Naive thymus-derived CD8-positive, alpha-beta T cell (primary cell): ENCODE measurements at regions not wholly inside any gene's neighbourhood (a gene's known extent, or its start where the extent isn't known, plus 50 kb on each side); places are given as distances from the start of the nearest gene placed in this dataset.
"Not testable (repeated sequence)": the region's sequence is repeated elsewhere in the genome, so short reads cannot be mapped to it uniquely, and the experiment has no call there.

Source experiments
- ATAC-seq, 2 donors: fragments of 150-1000 bp; cut with Tn5 transposase in 1 of 2; sonication (Bioruptor Pico), chemical (Tn5 transposase) in 1 of 2; 1 replicate in 1 of 2; 2 replicates in 1 of 2; pipeline ENCODE4 v1.10.0; 2021; ENCODE audit warnings: mild to moderate bottlenecking in 2 of 2, moderate library complexity in 2 of 2
- POLR2A ChIA-PET: fragments of 350-600 bp; sonication (Branson Sonifier 250); formaldehyde crosslinking; loops from one replicate; lab custom pipeline; 2021; ENCODE audit warnings: antibody characterized with exemption; lab: Charles Lee
- DNase-seq, 10 donors: peaks; one replicate each; pipeline versions ENCODE4 v3.0.0 to v3.0.0-alpha.2; 2020 to 2022
- H3K27ac Mint-ChIP-seq, 10 donors: one replicate each; pipeline ENCODE4 v1.8.0; 2020 to 2022; ENCODE audit warnings: mild to moderate bottlenecking in 10 of 10, mixed read lengths in 10 of 10, moderate library complexity in 4 of 10, inconsistent platforms in 1 of 10
- H3K27me3 Mint-ChIP-seq, 5 donors: one replicate each; pipeline ENCODE4 v1.8.0; 2021 to 2022; ENCODE audit warnings: mixed read lengths in 5 of 5
- H3K36me3 Mint-ChIP-seq, 3 donors: one replicate each; pipeline ENCODE4 v1.8.0; 2020 to 2022; ENCODE audit warnings: mixed read lengths in 3 of 3, mild to moderate bottlenecking in 2 of 3, inconsistent platforms in 1 of 3
- H3K4me1 Mint-ChIP-seq, 4 donors: one replicate each; pipeline ENCODE4 v1.8.0; 2021 to 2022; ENCODE audit warnings: mixed read lengths in 4 of 4
- H3K4me3 Mint-ChIP-seq, 10 donors: one replicate each; pipeline ENCODE4 v1.8.0; 2020 to 2022; ENCODE audit warnings: mild to moderate bottlenecking in 10 of 10, mixed read lengths in 10 of 10, moderate library complexity in 6 of 10, inconsistent platforms in 1 of 10
- H3K9me3 Mint-ChIP-seq, 9 donors: one replicate each; pipeline ENCODE4 v1.8.0; 2020 to 2022; ENCODE audit warnings: mixed read lengths in 9 of 9, mild to moderate bottlenecking in 3 of 9, inconsistent platforms in 1 of 9, moderate library complexity in 1 of 9

- peaks cover 0 to 7% (median 0%) of the 10 kb centered on the region in 9 donors for H3K9me3 Mint-ChIP-seq
- H3K4me1 Mint-ChIP-seq: no peaks in the 10 kb centered on the region
- POLR2A ChIA-PET: no interaction called here
- no peaks in the 10 kb centered on the region for H3K36me3 Mint-ChIP-seq
- DNase-seq: no peak
- ATAC-seq: no peak
- H3K4me3 Mint-ChIP-seq: no peak overlapping the region
- no peak overlapping the region for H3K27ac Mint-ChIP-seq
- H3K27me3 Mint-ChIP-seq: no peaks in the 10 kb centered on the region
Measured at GRCh38 chr5:121029536-121030245, 565.6 kb downstream of the PRR16 start.

- Mint-ChIP-seq H3K4me3 (no peak overlapping the region), H3K4me1 (no peaks in the 10 kb centered on the region), H3K36me3 (no peaks in the 10 kb centered on the region), H3K27me3 (no peaks in the 10 kb centered on the region), H3K27ac (no peak overlapping the region), H3K9me3 (peaks cover 0 to 5% (median 0%) of the 10 kb centered on the region in 9 donors)
- ATAC-seq (no peak), DNase-seq (no peak)
- POLR2A ChIA-PET: no interaction called here
Measured at GRCh38 chr5:121031491-121031890, 567.4 kb downstream of the PRR16 start.

GRCh38 chr5:121033334-121033733 lies 569.2 kb downstream of the PRR16 start:
- POLR2A ChIA-PET: no interaction called here

GRCh38 chr5:121038438-121038837 lies 574.3 kb downstream of the PRR16 start:
- Mint-ChIP-seq H3K4me1 (no peaks in the 10 kb centered on the region), H3K27ac (no peak overlapping the region), H3K4me3 (no peak overlapping the region), H3K9me3 (peaks cover 0 to 25% (median 8%) of the 10 kb centered on the region in 9 donors), H3K27me3 (no peaks in the 10 kb centered on the region), H3K36me3 (no peaks in the 10 kb centered on the region)
- ATAC-seq: no peak
- DNase-seq: no peak
- POLR2A ChIA-PET: no interaction called here

More at GRCh38 chr5:121033334-121033733, 569.2 kb downstream of the PRR16 start:
- DNase-seq (no peak), ATAC-seq (no peak)
- Mint-ChIP-seq H3K36me3 (no peaks in the 10 kb centered on the region), H3K27ac (no peak overlapping the region), H3K4me1 (no peaks in the 10 kb centered on the region), H3K27me3 (no peaks in the 10 kb centered on the region), H3K4me3 (no peak overlapping the region), H3K9me3 (peaks cover 0 to 14% (median 2%) of the 10 kb centered on the region in 9 donors)

GRCh38 chr5:121049971-121050370 lies 585.9 kb downstream of the PRR16 start:
- POLR2A ChIA-PET: no interaction called here
- Mint-ChIP-seq H3K27me3 (peaks cover 0 to 1% (median 0%) of the 10 kb centered on the region in 5 donors), H3K27ac (no peak overlapping the region), H3K4me1 (no peaks in the 10 kb centered on the region), H3K4me3 (no peak overlapping the region), H3K9me3 (peaks cover 0 to 10% (median 0%) of the 10 kb centered on the region in 9 donors), H3K36me3 (no peaks in the 10 kb centered on the region)
- no peak for ATAC-seq
- DNase-seq: no peak

GRCh38 chr5:121053055-121053985 lies 589.2 kb downstream of the PRR16 start:
- no peak for ATAC-seq
- POLR2A ChIA-PET: no interaction called here
- Mint-ChIP-seq H3K4me1 (no peaks in the 10 kb centered on the region), H3K9me3 (peaks cover 0 to 9% (median 0%) of the 10 kb centered on the region in 9 donors), H3K27ac (no peak overlapping the region), H3K36me3 (no peaks in the 10 kb centered on the region), H3K27me3 (peaks cover 0 to 1% (median 0%) of the 10 kb centered on the region in 5 donors), H3K4me3 (no peak overlapping the region)
- no peak for DNase-seq

GRCh38 chr5:121055586-121055985 lies 591.5 kb downstream of the PRR16 start:
- POLR2A ChIA-PET: no interaction called here

GRCh38 chr5:121064241-121064640 lies 600.1 kb downstream of the PRR16 start:
- DNase-seq, H3K4me1 Mint-ChIP-seq, H3K27me3 Mint-ChIP-seq, ATAC-seq, POLR2A ChIA-PET, H3K4me3 Mint-ChIP-seq, H3K27ac Mint-ChIP-seq, H3K36me3 Mint-ChIP-seq: not testable (repeated sequence)
- H3K9me3 Mint-ChIP-seq: peaks cover 0 to 19% (median 3%) of the 10 kb centered on the region in 9 donors

More at GRCh38 chr5:121055586-121055985, 591.5 kb downstream of the PRR16 start:
- H3K4me1 Mint-ChIP-seq: no peaks in the 10 kb centered on the region
- ATAC-seq: no peak
- peaks cover 0 to 1% (median 0%) of the 10 kb centered on the region in 5 donors for H3K27me3 Mint-ChIP-seq
- H3K36me3 Mint-ChIP-seq: peaks cover 0 to 6% (median 0%) of the 10 kb centered on the region in 3 donors
- no peak overlapping the region for H3K27ac Mint-ChIP-seq
- peaks cover 0 to 11% (median 2%) of the 10 kb centered on the region in 9 donors for H3K9me3 Mint-ChIP-seq
- no peak overlapping the region for H3K4me3 Mint-ChIP-seq
- DNase-seq: no peak

- no peak overlapping the region for H3K4me3 Mint-ChIP-seq
- ATAC-seq (no peak), DNase-seq (no peak)
- no peaks in the 10 kb centered on the region for H3K36me3 Mint-ChIP-seq
- no peaks in the 10 kb centered on the region for H3K4me1 Mint-ChIP-seq
- no peak overlapping the region for H3K27ac Mint-ChIP-seq
- POLR2A ChIA-PET: no interaction called here
- no peaks in the 10 kb centered on the region for H3K27me3 Mint-ChIP-seq
- peaks cover 0 to 30% (median 7%) of the 10 kb centered on the region in 9 donors for H3K9me3 Mint-ChIP-seq
Measured at GRCh38 chr5:121086671-121087070, 622.6 kb downstream of the PRR16 start.

GRCh38 chr5:121087560-121087959 lies 623.5 kb downstream of the PRR16 start:
- ATAC-seq (no peak), DNase-seq (no peak)
- H3K9me3 Mint-ChIP-seq: peaks cover 0 to 30% (median 7%) of the 10 kb centered on the region in 9 donors
- POLR2A ChIA-PET: no interaction called here
- H3K36me3 Mint-ChIP-seq: no peaks in the 10 kb centered on the region
- no peak overlapping the region for H3K4me3 Mint-ChIP-seq
- H3K27me3 Mint-ChIP-seq: no peaks in the 10 kb centered on the region
- H3K4me1 Mint-ChIP-seq: no peaks in the 10 kb centered on the region
- H3K27ac Mint-ChIP-seq: no peak overlapping the region

- DNase-seq: no peak
- POLR2A ChIA-PET: no interaction called here
- H3K4me1 Mint-ChIP-seq: no peaks in the 10 kb centered on the region
- H3K4me3 Mint-ChIP-seq: no peak overlapping the region
- peaks cover 0 to 30% (median 7%) of the 10 kb centered on the region in 9 donors for H3K9me3 Mint-ChIP-seq
- ATAC-seq: no peak
- no peaks in the 10 kb centered on the region for H3K36me3 Mint-ChIP-seq
- H3K27ac Mint-ChIP-seq: no peak overlapping the region
- no peaks in the 10 kb centered on the region for H3K27me3 Mint-ChIP-seq
Measured at GRCh38 chr5:121088341-121088740, 624.2 kb downstream of the PRR16 start.

- no peak overlapping the region for H3K27ac Mint-ChIP-seq
Measured at GRCh38 chr5:121090822-121091221, 626.7 kb downstream of the PRR16 start.

GRCh38 chr5:121100931-121101330 lies 636.8 kb downstream of the PRR16 start:
- ATAC-seq (no peak), DNase-seq (no peak)
- no peak overlapping the region for H3K27ac Mint-ChIP-seq
- H3K4me3 Mint-ChIP-seq: no peak overlapping the region
- POLR2A ChIA-PET: no interaction called here
- H3K4me1 Mint-ChIP-seq: no peaks in the 10 kb centered on the region
- H3K9me3 Mint-ChIP-seq: peaks cover 0 to 46% (median 2%) of the 10 kb centered on the region in 9 donors
- H3K27me3 Mint-ChIP-seq: no peaks in the 10 kb centered on the region
- H3K36me3 Mint-ChIP-seq: no peaks in the 10 kb centered on the region

More at GRCh38 chr5:121090822-121091221, 626.7 kb downstream of the PRR16 start:
- ATAC-seq (no peak), DNase-seq (no peak)
- no peaks in the 10 kb centered on the region for H3K36me3 Mint-ChIP-seq
- H3K9me3 Mint-ChIP-seq: peaks cover 0 to 12% (median 6%) of the 10 kb centered on the region in 9 donors
- H3K4me1 Mint-ChIP-seq: no peaks in the 10 kb centered on the region
- POLR2A ChIA-PET: no interaction called here
- H3K4me3 Mint-ChIP-seq: no peak overlapping the region
- H3K27me3 Mint-ChIP-seq: no peaks in the 10 kb centered on the region
